IMR-90 (cell line): ENCODE measurements at regions not wholly inside any gene's neighbourhood (a gene's known extent, or its start where the extent isn't known, plus 50 kb on each side); places are given as distances from the start of the nearest gene placed in this dataset.

ENCODE experiments used
- ATAC-seq: fragments of 200-7000 bp; cut with Tn5 transposase; 2 replicates; pipeline ENCODE4 v1.9.1; 2020; ENCODE audit warnings: low read depth, mild to moderate bottlenecking, moderate library complexity
- BruUV-seq: library from RNA; stranded (reverse); fragments of 400-500 nt; replicated peaks from 2 replicates; lab custom pipeline; 2021; lab: Mats Ljungman, UMichigan
- CTCF ChIA-PET: fragments of 300-600 bp; formaldehyde crosslinking; extraction: SDS; loops from one replicate; lab custom pipeline; 2021; ENCODE audit warnings: antibody characterized with exemption; lab: Yijun Ruan, JAX
- POLR2A ChIA-PET: fragments of 300-600 bp; sonication (Branson Sonifier 250); formaldehyde crosslinking; loops from one replicate; lab custom pipeline; 2022; ENCODE audit warnings: antibody characterized with exemption; ENCODE audit not compliant: unreplicated experiment; lab: Charles Lee
- DNase-seq: peaks from one replicate; pipeline ENCODE4 v3.0.0; 2013
- H2AFZ ChIP-seq: replicated peaks from 2 replicates; pipeline ENCODE3; 2013; ENCODE audit warnings: low read length, mild to moderate bottlenecking; ENCODE audit not compliant: poor library complexity
- H2AK5ac ChIP-seq: 2 replicates; pipeline ENCODE4 v1.6.1; 2013; ENCODE audit warnings: low read depth, low read length, inconsistent platforms
- H2AK9ac ChIP-seq: replicated peaks from 2 replicates; pipeline ENCODE3; 2013; ENCODE audit warnings: mild to moderate bottlenecking, low read depth, low read length, moderate library complexity; ENCODE audit not compliant: poor library complexity
- H2BK120ac ChIP-seq: 2 replicates; pipeline ENCODE4 v1.6.1; 2013; ENCODE audit warnings: low read depth, low read length, inconsistent platforms
- H2BK15ac ChIP-seq: 3 replicates; pipeline ENCODE4 v1.6.1; 2013; ENCODE audit warnings: low read depth, low read length, inconsistent platforms
- H2BK20ac ChIP-seq: 2 replicates; pipeline ENCODE4 v1.6.1; 2013; ENCODE audit warnings: low read depth, mild to moderate bottlenecking, inconsistent platforms, low read length, moderate library complexity
- H2BK5ac ChIP-seq: 2 replicates; pipeline ENCODE4 v1.6.1; 2013; ENCODE audit warnings: mild to moderate bottlenecking, low read depth, low read length, inconsistent platforms; ENCODE audit not compliant: poor library complexity, severe bottlenecking
- H3K14ac ChIP-seq: replicated peaks from 2 replicates; pipeline ENCODE4 v1.6.1; 2013; ENCODE audit warnings: low read depth, low read length, inconsistent platforms
- H3K18ac ChIP-seq: 2 replicates; pipeline ENCODE4 v1.6.1; 2013; ENCODE audit warnings: low read depth, low read length, control low read depth
- H3K23ac ChIP-seq: 2 replicates; pipeline ENCODE4 v1.6.1; 2013; ENCODE audit warnings: low read depth, low read length, inconsistent platforms
- H3K27ac ChIP-seq: 2 replicates; pipeline ENCODE4 v1.5.1; 2013; ENCODE audit warnings: mild to moderate bottlenecking, control low read depth, low read length; ENCODE audit not compliant: insufficient read depth
- H3K27me3 ChIP-seq: 2 replicates; pipeline ENCODE4 v1.6.1; 2013; ENCODE audit warnings: low read length; ENCODE audit not compliant: control insufficient read depth, insufficient read depth
- H3K36me3 ChIP-seq: 2 replicates; pipeline ENCODE4 v1.6.1; 2013; ENCODE audit warnings: low read length, mixed read lengths; ENCODE audit not compliant: control insufficient read depth, insufficient read depth
- H3K4ac ChIP-seq: 2 replicates; pipeline ENCODE4 v1.6.1; 2013; ENCODE audit warnings: low read depth, low read length, inconsistent platforms
- H3K4me1 ChIP-seq: 2 replicates; pipeline ENCODE4 v1.6.1; 2013; ENCODE audit warnings: low read length, mixed read lengths; ENCODE audit not compliant: control insufficient read depth, insufficient read depth
- H3K4me2 ChIP-seq: 2 replicates; pipeline ENCODE4 v1.6.1; 2013; ENCODE audit warnings: low read depth, mild to moderate bottlenecking, control low read depth, low read length, moderate library complexity
- H3K4me3 ChIP-seq: 2 replicates; pipeline ENCODE4 v1.5.1; 2013; ENCODE audit warnings: low read depth, mild to moderate bottlenecking, control low read depth, low read length, moderate library complexity; ENCODE audit not compliant: insufficient read depth
- H3K56ac ChIP-seq: 2 replicates; pipeline ENCODE4 v1.6.1; 2013; ENCODE audit warnings: low read length, inconsistent platforms; ENCODE audit not compliant: insufficient read depth; ENCODE audit errors: extremely low read depth
- H3K79me1 ChIP-seq, 2 experiments: 2 replicates each; pipeline ENCODE4 v1.6.1; 2013; ENCODE audit warnings: low read length in 2 of 2, inconsistent platforms in 1 of 2, low read depth in 1 of 2
- H3K9ac ChIP-seq: 2 replicates; pipeline ENCODE4 v1.6.1; 2013; ENCODE audit warnings: low read depth, low read length, control low read depth
- H3K9me1 ChIP-seq: 2 replicates; pipeline ENCODE4 v1.6.1; 2013; ENCODE audit warnings: low read length, inconsistent platforms; ENCODE audit not compliant: insufficient read depth
- H3K9me3 ChIP-seq: 2 replicates; pipeline ENCODE4 v1.6.1; 2013; ENCODE audit warnings: low read length; ENCODE audit not compliant: control insufficient read depth, insufficient read depth
- H4K20me1 ChIP-seq: 2 replicates; pipeline ENCODE4 v1.6.1; 2013; ENCODE audit warnings: low read length, inconsistent platforms; ENCODE audit not compliant: insufficient read depth
- H4K5ac ChIP-seq: 2 replicates; pipeline ENCODE4 v1.6.1; 2013; ENCODE audit warnings: mild to moderate bottlenecking, low read depth, low read length, control low read depth
- H4K8ac ChIP-seq, 2 experiments: 2 replicates each; pipeline ENCODE4 v1.6.1; 2013; ENCODE audit warnings: low read depth in 2 of 2, low read length in 2 of 2, control low read depth in 1 of 2, inconsistent platforms in 1 of 2
- H4K91ac ChIP-seq: 2 replicates; pipeline ENCODE4 v1.6.1; 2013; ENCODE audit warnings: low read depth, low read length, inconsistent platforms; ENCODE audit not compliant: insufficient read depth
- BHLHE40 ChIP-seq: fragments of 150-350 bp; IDR thresholded peaks from 2 replicates; pipeline ENCODE4 v1.6.1; 2016; ENCODE audit warnings: mild to moderate bottlenecking, low read depth, low read length
- CEBPB ChIP-seq: IDR thresholded peaks from 2 replicates; pipeline ENCODE4 v1.6.1; 2012; ENCODE audit warnings: low read depth, low read length, improper control_type of control experiment
- CHD1 ChIP-seq: IDR thresholded peaks from 2 replicates; pipeline ENCODE4 v1.6.1; 2012; ENCODE audit warnings: low read depth, low read length, improper control_type of control experiment
- CTCF ChIP-seq: conservative IDR thresholded peaks from 2 replicates; pipeline ENCODE4 v1.5.1; 2012; ENCODE audit warnings: mild to moderate bottlenecking, low read depth, low read length, improper control_type of control experiment
- ELK1 ChIP-seq: fragments of 150-350 bp; IDR thresholded peaks from 2 replicates; pipeline ENCODE4 v1.6.1; 2016; ENCODE audit warnings: low read depth, mild to moderate bottlenecking, low read length, moderate library complexity, borderline replicate concordance
- FOS ChIP-seq: fragments of 150-350 bp; IDR thresholded peaks from 2 replicates; pipeline ENCODE4 v1.6.1; 2016; ENCODE audit warnings: low read depth, low read length
- MAFK ChIP-seq: IDR thresholded peaks from 2 replicates; pipeline ENCODE4 v1.6.1; 2012; ENCODE audit warnings: low read depth, low read length, improper control_type of control experiment
- MAZ ChIP-seq: IDR thresholded peaks from 2 replicates; pipeline ENCODE4 v1.6.1; 2012; ENCODE audit warnings: low read depth, mild to moderate bottlenecking, low read length, improper control_type of control experiment, moderate library complexity, borderline replicate concordance
- MXI1 ChIP-seq: IDR thresholded peaks from 2 replicates; pipeline ENCODE4 v1.6.1; 2012; ENCODE audit warnings: low read depth, mild to moderate bottlenecking, low read length, moderate library complexity, borderline replicate concordance
- NFE2L2 ChIP-seq: fragments of 150-350 bp; IDR thresholded peaks from 2 replicates; pipeline ENCODE4 v1.6.1; 2016; ENCODE audit warnings: low read depth, mild to moderate bottlenecking, low read length
- POLR2A ChIP-seq: IDR thresholded peaks from 2 replicates; pipeline ENCODE4 v1.6.1; 2012; ENCODE audit warnings: mild to moderate bottlenecking, low read depth, low read length
- RAD21 ChIP-seq: IDR thresholded peaks from 2 replicates; pipeline ENCODE4 v1.6.1; 2012; ENCODE audit warnings: low read length, improper control_type of control experiment
- RFX5 ChIP-seq: IDR thresholded peaks from 2 replicates; pipeline ENCODE4 v1.8.0; 2012; ENCODE audit warnings: low read depth, mild to moderate bottlenecking, low read length, moderate library complexity
- SMC3 ChIP-seq: fragments of 150-350 bp; IDR thresholded peaks from 2 replicates; pipeline ENCODE4 v1.6.1; 2016; ENCODE audit warnings: low read depth, mild to moderate bottlenecking, antibody characterized with exemption, low read length, moderate library complexity
- dilution Hi-C: fragments of 300-500 bp; cut with HindIII; formaldehyde crosslinking; loops from one replicate; pipeline ENCODE4 v1.14.3; 2018; ENCODE audit warnings: low sequenced_read_pairs; ENCODE audit not compliant: unreplicated experiment
- in situ Hi-C: fragments of 300-500 bp; cut with MboI; formaldehyde crosslinking; loops from 3 replicates; pipeline ENCODE4 v1.14.3; 2019; ENCODE audit warnings: low sequenced_read_pairs, inconsistent platforms, mixed read lengths
- intact Hi-C: fragments of 100-400 bp; cut with micrococcal nuclease; formaldehyde crosslinking; loops from 2 replicates; pipeline ENCODE4 v1.10.0; 2022
- TF ChIP-seq, protein P1 (sequence below): fragments of 150-350 bp; IDR thresholded peaks from 2 replicates; pipeline ENCODE4 v1.6.1; 2017; ENCODE audit warnings: mild to moderate bottlenecking, antibody characterized with exemption, low read length, low read depth

DNA sequence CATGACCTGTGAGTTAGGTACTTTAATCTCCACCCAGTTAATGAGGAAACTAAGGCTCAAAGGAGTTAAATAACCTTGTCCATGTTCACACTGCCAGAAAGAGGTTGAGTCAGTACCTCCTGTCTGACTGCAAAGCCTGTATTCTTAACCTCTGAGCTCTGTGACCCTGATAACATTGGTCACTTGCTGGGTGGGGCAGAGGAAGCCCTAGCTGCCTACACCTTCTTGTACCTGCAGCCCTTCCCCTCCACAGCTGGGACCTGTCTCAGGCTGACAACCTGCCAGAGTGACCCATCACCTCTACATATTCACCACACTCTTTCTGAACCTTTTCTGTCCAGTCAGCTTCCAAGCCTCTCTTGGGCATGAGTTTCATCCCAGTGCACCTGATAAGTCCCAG lies 106.1 kb upstream of the HES1 start:
- no peak overlapping the region for H2AFZ ChIP-seq
- in situ Hi-C loops (no loop called here), dilution Hi-C loops (no loop called here), intact Hi-C loops (no loop called here)
- no peak overlapping the region for H2BK5ac ChIP-seq
- ATAC-seq = no peak
- no peaks in the 10 kb centered on the region for H3K36me3 ChIP-seq
- no TSS peak for BruUV-seq
- no peak overlapping the region for H2BK20ac ChIP-seq
- no peak overlapping the region for H3K9ac ChIP-seq
- POLR2A ChIA-PET = no interaction called here
- H4K5ac ChIP-seq = no peak overlapping the region
- no peak overlapping the region for H3K27ac ChIP-seq
- no peak overlapping the region for H3K56ac ChIP-seq
- peaks cover 36% of the 10 kb centered on the region for H3K27me3 ChIP-seq
- H3K79me1 ChIP-seq = no peaks in the 10 kb centered on the region
- no peak overlapping the region for H4K91ac ChIP-seq
- no peak overlapping the region for H3K4me3 ChIP-seq
- no peak overlapping the region for H3K14ac ChIP-seq
- TF ChIP-seq SMC3 (no peak), MXI1 (no peak), MAZ (no peak), POLR2A (no peak), CHD1 (no peak), RAD21 (no peak), CTCF (no peak), BHLHE40 (no peak), FOS (no peak), RFX5 (no peak), NFE2L2 (no peak), MAFK (no peak), CEBPB (no peak), ELK1 (no peak)
- TF ChIP-seq, protein P1, sequence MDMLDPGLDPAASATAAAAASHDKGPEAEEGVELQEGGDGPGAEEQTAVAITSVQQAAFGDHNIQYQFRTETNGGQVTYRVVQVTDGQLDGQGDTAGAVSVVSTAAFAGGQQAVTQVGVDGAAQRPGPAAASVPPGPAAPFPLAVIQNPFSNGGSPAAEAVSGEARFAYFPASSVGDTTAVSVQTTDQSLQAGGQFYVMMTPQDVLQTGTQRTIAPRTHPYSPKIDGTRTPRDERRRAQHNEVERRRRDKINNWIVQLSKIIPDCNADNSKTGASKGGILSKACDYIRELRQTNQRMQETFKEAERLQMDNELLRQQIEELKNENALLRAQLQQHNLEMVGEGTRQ = no peak
- H2AK5ac ChIP-seq = no peak overlapping the region
- no peaks in the 10 kb centered on the region for H3K4me1 ChIP-seq
- H4K8ac ChIP-seq = no peak overlapping the region
- no peaks in the 10 kb centered on the region for H3K9me3 ChIP-seq
- no peak overlapping the region for H3K23ac ChIP-seq
- no peaks in the 10 kb centered on the region for H3K9me1 ChIP-seq
- CTCF ChIA-PET = no interaction called here
- no peak overlapping the region for H2BK15ac ChIP-seq
- H2BK120ac ChIP-seq = no peak overlapping the region
- no peak overlapping the region for H3K4me2 ChIP-seq
- H3K4ac ChIP-seq = no peak overlapping the region
- H4K20me1 ChIP-seq = no peaks in the 10 kb centered on the region
- no peak overlapping the region for H2AK9ac ChIP-seq
- H3K18ac ChIP-seq = no peak overlapping the region
- DNase-seq = no peak
